ENCODE measurements at regions not wholly inside any gene's neighbourhood (a gene's known extent, or its start where the extent isn't known, plus 50 kb on each side); places are given as distances from the start of the nearest gene placed in this dataset.

DNA sequence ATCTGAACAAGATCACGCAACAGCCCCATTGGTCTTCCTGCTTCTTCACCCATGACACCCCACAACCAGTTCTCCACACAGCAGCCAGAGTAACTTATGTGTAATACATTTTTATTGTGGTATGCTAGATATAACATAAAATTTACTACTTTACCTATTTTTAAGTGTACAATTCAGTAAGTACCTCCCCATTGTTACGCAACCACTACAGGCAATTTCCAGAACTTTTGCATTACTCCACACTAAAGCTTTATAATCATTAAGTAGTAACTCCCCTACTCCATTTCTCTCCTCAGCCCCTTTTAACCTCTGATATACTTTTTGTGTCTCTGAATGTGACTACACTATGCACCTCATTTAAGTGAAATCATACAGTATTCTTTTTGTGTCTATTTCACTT, 575.4 kb upstream of the CADM1 start:
- H3K4me2 ChIP-seq (replicated peaks; ENCODE audit: extremely low read depth, low read length, poor library complexity, severe bottlenecking) = no peak overlapping the region
- intact Hi-C loops (cut with micrococcal nuclease) = no loop called here
- TF ChIP-seq, protein P1, sequence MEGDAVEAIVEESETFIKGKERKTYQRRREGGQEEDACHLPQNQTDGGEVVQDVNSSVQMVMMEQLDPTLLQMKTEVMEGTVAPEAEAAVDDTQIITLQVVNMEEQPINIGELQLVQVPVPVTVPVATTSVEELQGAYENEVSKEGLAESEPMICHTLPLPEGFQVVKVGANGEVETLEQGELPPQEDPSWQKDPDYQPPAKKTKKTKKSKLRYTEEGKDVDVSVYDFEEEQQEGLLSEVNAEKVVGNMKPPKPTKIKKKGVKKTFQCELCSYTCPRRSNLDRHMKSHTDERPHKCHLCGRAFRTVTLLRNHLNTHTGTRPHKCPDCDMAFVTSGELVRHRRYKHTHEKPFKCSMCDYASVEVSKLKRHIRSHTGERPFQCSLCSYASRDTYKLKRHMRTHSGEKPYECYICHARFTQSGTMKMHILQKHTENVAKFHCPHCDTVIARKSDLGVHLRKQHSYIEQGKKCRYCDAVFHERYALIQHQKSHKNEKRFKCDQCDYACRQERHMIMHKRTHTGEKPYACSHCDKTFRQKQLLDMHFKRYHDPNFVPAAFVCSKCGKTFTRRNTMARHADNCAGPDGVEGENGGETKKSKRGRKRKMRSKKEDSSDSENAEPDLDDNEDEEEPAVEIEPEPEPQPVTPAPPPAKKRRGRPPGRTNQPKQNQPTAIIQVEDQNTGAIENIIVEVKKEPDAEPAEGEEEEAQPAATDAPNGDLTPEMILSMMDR (IDR thresholded peaks at IDR 0.05) = no peak
- H3K27ac ChIP-seq (ENCODE audit: low read depth in 1 of 2, low read length in 2 of 2) = no peak overlapping the region
- no peaks in the 10 kb centered on the region for H3K4me1 Mint-ChIP-seq
- H3K36me3 ChIP-seq (replicated peaks in 1 of 2; ENCODE audit: control insufficient read depth in 1 of 2, insufficient read depth in 2 of 2, low read length in 2 of 2) = no peaks in the 10 kb centered on the region
- no peak overlapping the region for H2AFZ ChIP-seq (ENCODE audit: insufficient read depth, low read depth, low read length, poor library complexity, severe bottlenecking)
- no peak overlapping the region for H3K9ac ChIP-seq (ENCODE audit: insufficient read depth, low read length, poor library complexity, severe bottlenecking)
- H3K27me3 ChIP-seq (ENCODE audit: control insufficient read depth in 2 of 2, insufficient read depth in 2 of 2, low read length in 2 of 2) = no peaks in the 10 kb centered on the region
- H3K4me3 ChIP-seq (replicated peaks in 1 of 3; ENCODE audit: low read depth in 2 of 3, low read length in 3 of 3) = no peak overlapping the region
- H3K27ac Mint-ChIP-seq = peak overlapping the region in 1 of 7 donors; percentile 42
- no peak overlapping the region for H3K4me3 Mint-ChIP-seq
- DNase-seq = no peak
- peaks cover 2 to 5% (median 4%) of the 10 kb centered on the region in 3 donors for H3K27me3 Mint-ChIP-seq (ENCODE audit: low read depth in 3 of 3)
- H3K9me3 ChIP-seq (replicated peaks in 1 of 2; ENCODE audit: control insufficient read depth in 1 of 2, insufficient read depth in 1 of 2, low read length in 2 of 2) = no peaks in the 10 kb centered on the region
- no peaks in the 10 kb centered on the region for H3K79me2 ChIP-seq (ENCODE audit: insufficient read depth, low read length)
- H3K9me3 Mint-ChIP-seq = no peaks in the 10 kb centered on the region
- WGBS (ENCODE audit: insufficient coverage) = 67% methylated on average over 1 of the region's 2 CpGs
- peaks cover 0 to under 1% of the 10 kb centered on the region in 2 donors for H3K4me1 ChIP-seq (ENCODE audit: control insufficient read depth in 1 of 2, insufficient read depth in 2 of 2, low read length in 2 of 2)
- no peaks in the 10 kb centered on the region for H4K20me1 ChIP-seq (ENCODE audit: insufficient read depth, low read length)
- H3K36me3 Mint-ChIP-seq = no peaks in the 10 kb centered on the region

DNA sequence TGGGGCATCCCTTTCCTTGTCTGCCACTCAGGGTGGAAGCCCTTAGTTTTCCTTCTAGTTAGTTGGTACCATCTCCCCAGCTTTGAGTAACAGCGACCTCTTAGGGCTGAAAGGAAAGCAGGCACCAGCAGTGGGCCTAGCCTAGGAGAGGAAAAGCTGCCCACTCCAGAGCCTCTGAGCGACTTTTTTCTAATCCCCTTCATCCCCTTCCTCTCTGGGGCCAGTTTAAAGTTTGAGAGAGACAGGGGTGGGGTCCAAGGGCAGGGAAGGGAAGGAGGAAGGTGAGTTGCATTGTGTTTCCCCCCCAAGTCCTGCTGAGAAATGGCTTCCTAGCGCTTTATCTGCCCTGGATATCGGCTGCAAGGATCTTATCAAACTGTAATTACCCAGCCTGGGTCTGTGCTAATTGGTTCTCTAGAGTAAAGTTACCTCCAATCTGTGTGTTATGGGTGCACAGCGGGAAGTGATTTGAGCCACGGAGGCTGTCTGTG, 573.9 kb upstream of the CADM1 start:
- H3K79me2 ChIP-seq (ENCODE audit: insufficient read depth, low read length) = no peaks in the 10 kb centered on the region
- intact Hi-C loops (cut with micrococcal nuclease) = no loop called here
- Mint-ChIP-seq H3K36me3 (no peaks in the 10 kb centered on the region), H3K27me3 (ENCODE audit: low read depth in 3 of 3) (peaks cover under 1 to 4% (median 3%) of the 10 kb centered on the region in 3 donors), H3K9me3 (no peaks in the 10 kb centered on the region), H3K4me3 (no peak overlapping the region), H3K4me1 (no peaks in the 10 kb centered on the region), H3K27ac (no peak overlapping the region)
- no peak overlapping the region for H3K9ac ChIP-seq (ENCODE audit: insufficient read depth, low read length, poor library complexity, severe bottlenecking)
- no peaks in the 10 kb centered on the region for H3K27me3 ChIP-seq (ENCODE audit: control insufficient read depth in 2 of 2, insufficient read depth in 2 of 2, low read length in 2 of 2)
- H3K36me3 ChIP-seq (replicated peaks in 1 of 2; ENCODE audit: control insufficient read depth in 1 of 2, insufficient read depth in 2 of 2, low read length in 2 of 2) = no peaks in the 10 kb centered on the region
- 42% methylated on average over 4 of the region's 6 CpGs for WGBS (ENCODE audit: insufficient coverage)
- no peaks in the 10 kb centered on the region for H4K20me1 ChIP-seq (ENCODE audit: insufficient read depth, low read length)
- DNase-seq = no peak
- TF ChIP-seq, protein P1 (IDR thresholded peaks at IDR 0.05) = no peak
- H3K27ac ChIP-seq (ENCODE audit: low read depth in 1 of 2, low read length in 2 of 2) = no peak overlapping the region
- H3K4me3 ChIP-seq (replicated peaks in 1 of 3; ENCODE audit: low read depth in 2 of 3, low read length in 3 of 3) = no peak overlapping the region
- H2AFZ ChIP-seq (ENCODE audit: insufficient read depth, low read depth, low read length, poor library complexity, severe bottlenecking) = no peak overlapping the region
- H3K4me2 ChIP-seq (replicated peaks; ENCODE audit: extremely low read depth, low read length, poor library complexity, severe bottlenecking) = no peak overlapping the region
- peaks cover 0 to 3% of the 10 kb centered on the region in 2 donors for H3K4me1 ChIP-seq (ENCODE audit: control insufficient read depth in 1 of 2, insufficient read depth in 2 of 2, low read length in 2 of 2)
- H3K9me3 ChIP-seq (replicated peaks in 1 of 2; ENCODE audit: control insufficient read depth in 1 of 2, insufficient read depth in 1 of 2, low read length in 2 of 2) = no peaks in the 10 kb centered on the region

All from CD14-positive monocyte (primary cell).